Parathyroid adenoma (tissue), 2 donors: ENCODE measurements at regions not wholly inside any gene's neighbourhood (a gene's known extent, or its start where the extent isn't known, plus 50 kb on each side); places are given as distances from the start of the nearest gene placed in this dataset.

Experiments
- H2AFZ ChIP-seq: fragments of 300-600 bp; sonication (generic); one replicate; pipeline ENCODE4 v1.7.0; 2017; ENCODE audit warnings: antibody characterized with exemption, mild to moderate bottlenecking
- H3K27ac ChIP-seq: fragments of 300-600 bp; sonication (generic); one replicate; pipeline ENCODE4 v1.7.0; 2017
- H3K27me3 ChIP-seq: fragments of 300-600 bp; sonication (generic); one replicate; pipeline ENCODE4 v1.7.0; 2017; ENCODE audit warnings: low read length; ENCODE audit not compliant: control insufficient read depth, insufficient read depth
- H3K36me3 ChIP-seq: fragments of 300-600 bp; sonication (generic); one replicate; pipeline ENCODE4 v1.7.0; 2017; ENCODE audit warnings: low read length; ENCODE audit not compliant: control insufficient read depth, insufficient read depth
- H3K4me1 ChIP-seq: fragments of 300-600 bp; sonication (generic); one replicate; pipeline ENCODE4 v1.7.0; 2017; ENCODE audit warnings: control low read depth
- H3K4me2 ChIP-seq: fragments of 300-600 bp; sonication (generic); one replicate; pipeline ENCODE4 v1.7.0; 2017; ENCODE audit warnings: low read length
- H3K4me3 ChIP-seq: fragments of 300-600 bp; sonication (generic); one replicate; pipeline ENCODE4 v1.7.0; 2017; ENCODE audit warnings: low read depth, low read length
- H3K79me2 ChIP-seq: fragments of 300-600 bp; sonication (generic); one replicate; pipeline ENCODE4 v1.7.0; 2017; ENCODE audit warnings: control low read depth
- H3K9ac ChIP-seq: fragments of 300-600 bp; sonication (generic); one replicate; pipeline ENCODE4 v1.7.0; 2017; ENCODE audit warnings: mild to moderate bottlenecking
- H3K9me3 ChIP-seq: fragments of 300-600 bp; sonication (generic); one replicate; pipeline ENCODE4 v1.7.0; 2017; ENCODE audit warnings: low read length; ENCODE audit not compliant: control insufficient read depth
- CTCF ChIP-seq: fragments of 300-600 bp; sonication (generic); IDR thresholded peaks from one replicate; pipeline ENCODE4 v1.7.0; 2017; ENCODE audit warnings: antibody characterized with exemption, mild to moderate bottlenecking
- donor health status: primary hyperparathyroidism.

- H3K9me3 ChIP-seq = no peaks in the 10 kb centered on the region
- no peak overlapping the region for H3K9ac ChIP-seq
- H3K4me3 ChIP-seq = no peak overlapping the region
- no peaks in the 10 kb centered on the region for H3K4me1 ChIP-seq
- H3K27me3 ChIP-seq = no peaks in the 10 kb centered on the region
- no peak for TF ChIP-seq CTCF
- no peak overlapping the region for H3K4me2 ChIP-seq
- no peak overlapping the region for H3K27ac ChIP-seq
- H3K36me3 ChIP-seq = no peaks in the 10 kb centered on the region
- no peaks in the 10 kb centered on the region for H3K79me2 ChIP-seq
- H2AFZ ChIP-seq = no peak overlapping the region
These were observed 956.1 kb upstream of the GOT2 start for GRCh38 chr16:59690216-59690615.

- no peaks in the 10 kb centered on the region for H3K36me3 ChIP-seq
- no peaks in the 10 kb centered on the region for H3K4me1 ChIP-seq
- no peak overlapping the region for H2AFZ ChIP-seq
- TF ChIP-seq CTCF = no peak
- no peak overlapping the region for H3K4me2 ChIP-seq
- H3K9ac ChIP-seq = no peak overlapping the region
- H3K27me3 ChIP-seq = no peaks in the 10 kb centered on the region
- H3K9me3 ChIP-seq = no peaks in the 10 kb centered on the region
- no peak overlapping the region for H3K4me3 ChIP-seq
- H3K27ac ChIP-seq = no peak overlapping the region
- no peaks in the 10 kb centered on the region for H3K79me2 ChIP-seq
These were observed 953.9 kb upstream of the GOT2 start for GRCh38 chr16:59688006-59688405.

- no peak for TF ChIP-seq CTCF
- Histone ChIP-seq H3K27me3 (no peaks in the 10 kb centered on the region), H3K4me3 (no peak overlapping the region), H3K27ac (no peak overlapping the region), H3K4me2 (no peak overlapping the region), H3K9me3 (no peaks in the 10 kb centered on the region), H3K79me2 (no peaks in the 10 kb centered on the region), H2AFZ (no peak overlapping the region), H3K4me1 (no peaks in the 10 kb centered on the region), H3K9ac (no peak overlapping the region), H3K36me3 (no peaks in the 10 kb centered on the region)
These were observed 952.3 kb upstream of the GOT2 start for GRCh38 chr16:59686405-59686804.

GRCh38 chr16:59684911-59685310 is 950.8 kb upstream of the GOT2 start:
- Histone ChIP-seq H3K9ac (no peak overlapping the region), H3K36me3 (no peaks in the 10 kb centered on the region), H3K79me2 (no peaks in the 10 kb centered on the region), H3K4me1 (no peaks in the 10 kb centered on the region), H3K9me3 (no peaks in the 10 kb centered on the region), H3K27ac (no peak overlapping the region), H3K4me2 (no peak overlapping the region), H3K4me3 (no peak overlapping the region), H2AFZ (no peak overlapping the region), H3K27me3 (no peaks in the 10 kb centered on the region)
- no peak for TF ChIP-seq CTCF

GRCh38 chr16:59683709-59684108 is 949.6 kb upstream of the GOT2 start:
- no peak overlapping the region for H2AFZ ChIP-seq
- H3K36me3 ChIP-seq = no peaks in the 10 kb centered on the region
- no peaks in the 10 kb centered on the region for H3K9me3 ChIP-seq
- no peaks in the 10 kb centered on the region for H3K4me1 ChIP-seq
- no peak overlapping the region for H3K9ac ChIP-seq
- no peaks in the 10 kb centered on the region for H3K79me2 ChIP-seq
- H3K4me3 ChIP-seq = no peak overlapping the region
- H3K4me2 ChIP-seq = no peak overlapping the region
- no peak overlapping the region for H3K27ac ChIP-seq
- TF ChIP-seq CTCF = no peak
- H3K27me3 ChIP-seq = no peaks in the 10 kb centered on the region
